ENCODE measurements at regions not wholly inside any gene's neighbourhood (a gene's known extent, or its start where the extent isn't known, plus 50 kb on each side); places are given as distances from the start of the nearest gene placed in this dataset.

DNA sequence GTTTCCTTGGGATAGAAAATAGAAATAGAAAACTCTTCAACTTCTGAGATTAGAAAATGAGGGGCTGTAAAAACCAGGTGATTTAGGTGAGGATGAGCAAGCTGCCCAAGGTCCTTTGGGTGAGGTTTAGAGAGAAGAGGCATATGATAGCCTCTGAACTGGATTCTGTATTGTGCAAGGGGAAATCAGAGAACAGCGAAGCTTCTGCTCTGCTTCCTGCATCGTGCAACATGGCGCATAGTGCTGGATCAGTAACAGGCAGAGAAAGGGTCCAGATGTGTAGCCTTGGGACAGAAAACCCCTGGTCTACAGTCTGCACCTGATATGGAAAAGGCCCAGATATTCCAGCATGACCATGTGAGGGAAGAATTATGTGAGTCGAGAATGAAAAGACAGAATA lies 121.7 kb downstream of the MBL2 start:
- no peak for DNase-seq (ENCODE audit: low spot score)

DNA sequence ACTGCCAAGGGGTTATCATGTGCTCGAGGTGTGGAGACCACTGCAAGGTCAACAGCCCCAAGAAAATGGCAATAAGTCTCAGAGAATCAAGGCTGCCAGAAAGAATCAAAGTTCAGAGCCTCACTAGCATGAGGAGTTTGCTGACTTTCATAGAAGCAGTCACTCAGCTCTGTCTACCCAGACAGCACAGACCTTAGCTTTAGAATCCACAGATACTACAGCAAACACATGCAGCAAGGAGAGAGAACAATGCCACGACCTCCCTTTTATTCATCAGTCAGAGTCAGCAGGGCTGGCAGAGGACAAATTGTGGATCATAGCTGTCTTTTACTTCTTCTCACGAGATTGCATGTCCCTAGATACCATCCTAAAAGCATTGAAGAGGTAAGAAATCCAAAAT lies 121.3 kb downstream of the MBL2 start:
- no peak for DNase-seq (ENCODE audit: low spot score)

DNA sequence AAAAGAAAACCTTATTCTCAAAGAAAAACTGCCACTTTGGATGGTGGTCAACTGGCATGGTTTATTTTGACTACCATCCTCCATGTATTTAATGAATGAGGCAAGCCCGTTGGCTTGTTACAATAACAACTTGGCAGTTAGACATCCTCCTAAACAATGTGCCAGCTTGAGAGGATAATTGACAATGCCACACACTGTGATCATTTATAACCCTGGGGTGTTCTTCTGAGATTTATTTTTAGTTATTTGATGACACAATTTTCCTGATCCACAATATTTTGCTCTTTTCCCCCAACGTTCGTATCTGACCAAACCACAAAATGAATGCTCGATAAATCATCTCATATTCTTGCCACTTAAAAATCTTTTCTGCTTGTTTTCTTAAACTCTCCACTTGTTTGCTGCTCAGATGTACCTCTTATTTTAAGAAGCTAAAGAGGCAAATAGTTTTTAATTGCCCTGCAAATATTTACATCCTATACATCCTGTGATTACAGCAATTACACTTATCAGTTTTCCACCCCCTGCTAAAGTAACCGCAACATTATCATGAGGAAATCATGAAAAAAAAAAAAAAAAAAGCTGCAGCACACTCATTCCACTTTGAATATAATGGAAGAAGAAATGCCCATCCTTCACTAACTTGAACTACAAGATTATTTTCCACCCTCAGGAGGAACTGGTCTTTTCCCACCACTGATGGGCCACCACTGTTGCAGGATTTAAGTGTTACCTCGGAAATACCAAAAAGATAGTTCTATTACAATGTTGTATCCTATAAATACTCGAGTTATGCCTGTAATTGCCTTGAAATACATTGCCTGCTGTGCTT lies 119.9 kb downstream of the MBL2 start:
- DNase-seq (ENCODE audit: low spot score): no peak

DNA sequence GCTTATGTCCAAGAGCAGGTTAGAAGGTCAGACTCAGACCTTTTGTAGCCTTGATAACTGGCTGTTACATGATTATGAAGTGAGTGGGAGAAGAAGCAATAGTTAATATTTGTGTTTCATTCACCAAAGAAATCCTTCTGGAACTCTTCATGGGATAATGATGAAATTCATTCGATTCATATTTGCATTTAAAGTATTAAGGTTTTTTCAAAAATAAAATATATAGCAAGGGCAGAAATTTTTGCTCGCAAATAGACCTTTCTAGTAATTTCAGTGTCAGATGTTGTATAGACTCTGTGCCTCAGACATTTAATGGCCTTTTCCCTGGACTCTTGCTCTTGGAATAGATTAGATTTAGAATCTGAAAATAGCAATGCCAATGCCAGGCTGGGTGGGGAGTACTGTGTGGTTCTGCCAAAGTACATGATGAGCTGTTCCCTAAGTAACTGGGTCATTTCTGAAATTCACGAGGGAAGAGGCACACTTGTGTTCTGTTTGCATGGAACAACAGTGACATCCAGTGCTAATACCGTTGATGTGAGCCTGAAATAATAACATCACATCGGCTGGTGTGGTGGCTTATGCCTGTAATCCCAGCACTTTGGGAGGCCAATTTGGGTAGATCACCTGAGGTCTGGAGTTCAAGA lies 119.2 kb downstream of the MBL2 start:
- no peak for DNase-seq (ENCODE audit: low spot score)

DNA sequence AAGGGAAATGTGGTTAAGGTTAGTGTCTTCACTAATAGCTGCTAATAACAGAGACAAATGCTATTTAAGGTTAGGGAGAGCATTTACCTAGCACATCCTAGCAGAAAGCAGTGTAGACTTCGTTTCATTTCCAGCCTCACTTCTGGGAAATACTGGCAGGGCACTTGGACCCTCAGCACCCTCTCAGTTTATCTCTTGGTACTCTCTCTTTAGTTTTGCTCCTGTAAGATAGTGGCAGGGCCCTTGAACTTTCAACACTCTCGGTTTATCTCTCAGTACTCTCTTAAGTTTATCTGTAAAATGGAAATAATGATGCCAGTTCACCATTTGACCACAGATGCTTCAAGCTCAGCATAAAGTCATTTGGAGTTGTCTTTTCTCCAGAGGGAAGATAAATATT lies 118.4 kb downstream of the MBL2 start:
- DNase-seq (ENCODE audit: low spot score): no peak

DNA sequence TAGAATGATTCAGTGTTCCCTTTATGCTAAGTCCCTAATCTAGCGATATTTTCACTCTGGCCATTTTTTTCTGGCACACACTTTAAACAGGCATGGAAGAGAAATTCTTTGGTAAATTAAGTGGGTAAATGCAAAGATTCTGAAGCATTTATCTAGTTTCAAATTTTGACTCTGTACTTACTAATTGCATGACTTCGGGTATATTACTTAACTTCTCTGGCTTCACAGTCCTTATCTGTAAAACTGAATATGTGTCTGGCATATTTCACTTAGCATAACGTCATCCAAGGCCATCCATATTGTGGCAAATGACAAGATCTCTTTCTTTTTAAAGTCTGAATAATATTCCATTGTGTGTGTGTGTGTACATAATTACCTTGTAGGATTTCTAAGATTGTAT lies 114.5 kb downstream of the MBL2 start:
- no peak for DNase-seq (ENCODE audit: low spot score)

DNA sequence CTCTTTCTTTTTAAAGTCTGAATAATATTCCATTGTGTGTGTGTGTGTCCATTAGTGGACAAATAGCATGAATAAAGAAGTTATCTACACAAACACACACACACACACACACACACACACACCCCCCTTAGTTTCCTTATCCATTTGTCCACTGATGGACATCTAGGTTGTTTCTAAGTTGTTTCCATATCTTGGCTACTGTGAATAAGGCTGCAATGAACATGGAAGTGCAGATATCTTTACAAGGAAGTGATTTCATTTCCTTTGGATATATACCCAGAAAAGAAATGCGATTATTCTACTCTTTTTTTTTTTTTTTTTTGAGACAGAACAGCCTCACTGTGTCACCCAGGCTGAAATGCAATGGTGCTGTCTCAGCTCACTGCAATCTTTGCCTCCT lies 113.5 kb downstream of the MBL2 start:
- no peak for DNase-seq (ENCODE audit: low spot score)

DNA sequence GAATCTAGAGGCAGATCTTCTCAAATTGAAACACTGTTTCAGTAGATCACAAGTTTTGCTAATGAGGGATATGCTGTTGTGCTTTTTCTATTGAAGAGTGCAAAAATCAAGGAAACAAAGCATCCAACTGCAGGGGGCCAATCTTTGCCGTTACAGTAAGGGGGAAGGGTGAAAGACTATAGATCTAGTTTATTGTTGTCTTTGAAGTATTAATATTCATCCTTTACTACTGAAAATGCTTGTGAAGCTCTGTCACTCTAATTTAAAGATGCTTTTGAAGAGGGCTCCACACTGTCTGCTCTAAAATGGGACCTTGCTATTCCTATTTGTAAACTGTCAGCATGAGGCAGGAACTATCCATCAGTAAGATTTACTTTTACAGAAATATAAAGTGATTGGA lies 110.3 kb downstream of the MBL2 start:
- no peak for DNase-seq (ENCODE audit: low spot score)

DNA sequence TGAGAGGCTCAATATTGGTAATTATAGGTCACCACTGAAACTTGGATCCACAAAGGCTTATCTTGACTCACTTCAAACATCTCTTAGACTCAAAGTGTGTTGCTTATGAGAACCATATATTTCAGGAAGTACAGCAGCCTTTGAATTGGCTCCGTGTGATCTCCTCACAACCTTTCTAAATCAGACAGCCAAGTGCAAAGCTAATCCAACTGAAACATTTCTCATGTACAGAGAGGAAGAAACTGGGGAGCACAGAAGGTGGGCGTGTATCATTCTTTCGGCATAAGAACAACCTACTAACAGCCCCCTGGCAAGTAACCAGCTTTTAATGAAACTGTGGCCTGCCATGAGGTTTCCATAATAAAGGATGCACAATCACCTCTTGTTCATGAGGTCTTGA lies 109.4 kb downstream of the MBL2 start:
- DNase-seq (ENCODE audit: low spot score): no peak

DNA sequence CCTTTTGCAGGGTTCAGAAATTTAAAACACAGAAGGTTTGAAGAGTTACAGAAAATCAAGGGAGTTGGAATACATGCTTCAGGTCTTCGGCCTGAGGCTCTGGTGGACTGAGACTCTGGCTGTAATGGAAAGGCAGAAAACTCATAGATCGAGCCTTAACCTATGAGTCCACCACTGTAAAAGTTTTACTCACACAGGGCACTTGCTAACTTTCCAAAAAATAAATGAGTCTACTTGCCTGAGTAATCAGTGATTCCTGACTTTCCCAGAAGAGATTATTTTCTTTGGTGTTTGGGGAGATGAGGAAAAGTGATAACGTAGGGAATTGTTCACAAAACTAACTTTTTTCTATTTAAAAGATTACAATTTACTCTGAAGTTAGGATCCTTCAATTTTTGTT lies 108.0 kb downstream of the MBL2 start:
- no peak for DNase-seq (ENCODE audit: low spot score)

DNA sequence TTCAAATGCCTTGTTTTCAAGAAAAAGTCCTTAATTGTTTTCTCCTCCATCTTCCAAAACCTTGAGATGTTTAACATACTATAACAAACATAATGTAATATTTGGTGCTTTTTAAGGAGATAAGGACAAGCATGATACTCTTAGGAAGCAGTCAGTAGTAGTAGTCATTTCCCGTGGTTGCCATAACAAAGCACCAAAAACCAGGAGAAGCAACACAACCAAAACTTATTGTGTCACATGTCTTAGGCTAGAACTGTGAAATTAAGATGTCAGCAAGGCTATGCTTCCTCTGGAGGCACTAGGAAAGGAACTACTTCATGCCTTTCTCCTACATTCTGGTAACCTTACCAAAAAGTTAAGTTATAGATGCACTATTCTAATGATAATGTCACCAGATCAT lies 106.8 kb downstream of the MBL2 start:
- no peak for DNase-seq (ENCODE audit: low spot score)

DNA sequence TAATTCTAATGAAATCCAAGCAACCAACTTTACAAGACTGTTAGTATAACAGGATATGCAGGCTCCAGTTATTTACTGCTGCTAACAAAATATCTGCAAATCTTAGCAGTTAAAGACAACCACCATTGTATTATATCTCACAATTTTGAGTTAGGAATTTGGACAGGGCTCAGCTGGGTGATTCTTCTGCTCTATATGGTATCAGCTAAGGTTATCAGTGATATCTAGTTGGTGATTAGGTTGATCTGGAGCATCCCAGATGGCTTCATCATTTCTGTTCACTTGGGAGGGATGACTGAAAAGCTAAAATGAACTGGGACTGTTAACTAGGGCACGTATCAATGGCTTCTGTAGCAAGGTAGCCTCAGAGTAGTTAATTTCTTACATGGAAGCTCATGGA lies 105.7 kb downstream of the MBL2 start:
- no peak for DNase-seq (ENCODE audit: low spot score)

DNA sequence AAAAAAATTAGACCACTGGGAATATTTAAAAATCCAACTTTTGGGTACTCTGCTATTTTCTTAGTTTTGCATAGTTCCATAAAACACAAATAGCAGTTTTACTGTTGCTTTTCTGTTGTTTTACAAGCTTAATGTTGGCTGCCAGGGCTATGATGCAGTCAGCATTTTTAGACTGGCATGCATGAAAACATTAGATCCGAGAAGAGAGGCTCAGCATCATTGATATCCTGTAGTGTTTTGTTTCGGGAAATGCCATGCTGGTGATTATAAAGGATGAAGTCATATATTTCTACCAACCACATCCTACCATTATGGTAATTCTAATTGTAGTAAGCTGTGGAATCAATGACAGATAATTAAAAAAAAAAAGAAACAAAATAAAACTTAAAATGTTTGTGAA lies 104.6 kb downstream of the MBL2 start:
- DNase-seq (ENCODE audit: low spot score): no peak

DNA sequence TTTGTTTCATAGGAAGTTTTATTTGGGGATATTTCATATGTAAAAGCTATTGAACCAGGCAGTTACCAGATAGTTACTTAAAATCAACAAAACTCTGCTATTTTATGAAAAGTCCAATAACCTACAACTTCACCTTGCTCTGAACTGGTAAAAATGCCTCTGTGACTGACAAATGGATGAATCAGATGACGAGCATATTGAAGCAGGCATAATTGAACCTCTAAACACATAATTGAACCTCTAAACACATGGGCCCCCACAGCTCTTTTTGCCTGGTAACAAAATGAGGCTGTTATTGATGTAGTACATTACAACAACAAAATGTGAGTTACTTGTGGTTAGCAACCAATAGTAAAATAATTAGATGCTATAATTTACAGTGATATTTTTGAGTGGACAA lies 99.7 kb downstream of the MBL2 start:
- DNase-seq (ENCODE audit: low spot score): no peak

DNA sequence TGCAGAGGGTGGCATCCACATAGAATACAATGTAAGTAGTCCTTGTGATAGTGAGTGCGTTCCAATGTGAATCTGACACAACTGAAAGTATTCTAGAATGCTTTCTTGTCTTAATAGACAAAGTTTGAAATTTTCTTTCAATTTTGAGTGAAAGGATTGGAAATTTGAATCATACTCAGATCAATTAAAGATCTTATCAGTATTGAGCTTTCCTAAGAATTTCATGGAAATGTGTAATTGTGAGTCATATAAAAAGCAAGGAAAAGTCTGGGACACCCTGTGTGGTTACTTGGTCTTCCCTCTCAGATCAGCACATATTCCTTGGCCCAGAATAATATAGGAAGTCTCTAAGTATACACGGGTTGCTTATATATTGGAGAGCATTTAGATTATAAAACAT lies 99.1 kb downstream of the MBL2 start:
- DNase-seq (ENCODE audit: low spot score): no peak

DNA sequence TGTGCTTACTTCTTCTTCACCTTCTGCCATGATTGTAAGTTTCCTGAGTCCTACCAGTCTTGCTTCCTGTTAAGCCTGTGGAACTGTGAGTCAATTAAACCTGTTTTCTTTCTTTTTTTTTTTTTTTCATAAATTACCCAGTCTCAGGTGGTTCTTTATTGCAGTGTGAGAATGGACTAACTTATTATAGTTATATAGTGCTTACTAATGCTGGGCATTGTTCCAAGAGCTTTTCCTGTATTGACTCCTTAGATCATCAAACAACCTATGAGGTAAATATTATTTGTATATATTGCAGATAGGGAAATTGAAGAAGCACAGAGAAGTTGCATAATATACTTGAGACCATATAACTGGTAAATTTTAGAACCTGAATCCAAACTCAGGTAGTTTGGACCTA lies 98.1 kb downstream of the MBL2 start:
- DNase-seq (ENCODE audit: low spot score): no peak

DNA sequence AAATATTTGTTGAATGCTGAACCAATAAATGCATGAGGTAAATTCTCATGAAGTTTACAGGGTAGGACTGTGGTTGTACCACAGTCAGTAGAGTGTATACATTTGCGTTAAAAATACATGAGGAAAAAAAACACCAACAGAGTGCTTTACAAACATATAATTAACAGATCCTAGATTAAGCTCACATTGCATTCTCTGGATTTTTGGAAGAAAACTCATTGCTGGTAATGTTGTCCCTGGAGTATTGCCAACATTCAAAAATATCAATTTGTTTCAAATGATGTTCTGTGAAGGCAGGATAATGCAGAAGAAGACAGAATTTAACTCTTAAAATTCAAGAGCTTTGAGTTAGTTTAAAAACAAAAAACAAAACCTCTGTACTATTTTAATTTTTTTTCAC lies 95.5 kb downstream of the MBL2 start:
- no peak for DNase-seq (ENCODE audit: low spot score)

DNA sequence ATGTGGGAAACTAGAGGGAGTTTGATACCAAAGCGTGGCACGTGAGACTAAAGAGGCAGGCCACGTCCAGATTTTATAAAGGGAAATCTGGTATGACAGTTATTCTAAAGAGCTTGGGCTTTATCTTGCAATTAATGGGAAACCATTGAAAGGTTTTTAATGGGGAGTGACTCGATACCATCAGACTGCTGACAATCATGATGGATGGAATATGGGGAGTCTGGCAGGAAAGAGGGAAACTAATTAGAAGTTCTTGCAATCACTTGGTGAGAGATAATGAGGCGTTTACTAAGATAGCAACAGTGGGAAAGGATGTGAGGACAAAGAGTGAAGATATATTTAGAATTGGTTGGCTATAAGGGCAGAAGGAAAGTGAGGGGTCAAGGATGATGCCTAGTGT lies 94.0 kb downstream of the MBL2 start:
- DNase-seq (ENCODE audit: low spot score): no peak

DNA sequence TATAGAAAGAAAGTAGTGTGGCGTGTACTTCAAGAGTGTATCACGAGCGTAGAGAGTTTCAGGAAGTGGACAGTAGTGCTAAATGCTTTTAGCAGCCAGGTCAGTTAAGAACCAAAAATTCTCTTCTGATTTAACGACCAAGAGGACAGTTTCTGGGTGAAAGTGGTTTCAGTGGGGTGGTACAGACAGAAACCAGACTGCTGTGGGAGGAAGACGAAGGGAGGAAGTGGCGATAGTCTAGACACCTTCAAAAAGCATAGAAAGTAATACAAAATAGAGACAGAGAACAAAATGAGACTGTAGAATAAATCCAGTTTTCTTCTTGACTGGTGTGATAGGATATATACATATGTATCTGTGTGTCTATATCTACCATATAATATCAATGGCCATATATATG lies 93.5 kb downstream of the MBL2 start:
- no peak for DNase-seq (ENCODE audit: low spot score)

DNA sequence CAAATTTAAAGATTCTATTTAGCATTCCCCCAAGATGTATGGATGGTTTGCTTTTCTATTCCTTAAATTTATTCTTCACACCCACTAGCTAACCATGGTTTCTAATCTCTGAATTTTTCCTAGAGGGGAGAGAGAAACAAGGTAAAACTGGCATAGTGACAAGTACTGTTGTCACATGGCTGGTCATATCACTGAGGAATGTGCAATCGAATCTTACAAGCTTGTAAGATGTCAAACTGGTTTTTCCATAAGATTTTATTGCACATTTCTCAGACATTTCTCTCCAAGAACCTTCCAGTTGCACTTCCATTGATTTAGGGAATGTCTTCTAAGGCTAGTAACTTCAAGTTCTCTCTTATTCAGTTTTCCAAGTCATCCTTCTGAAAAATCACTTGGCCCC lies 89.8 kb downstream of the MBL2 start:
- DNase-seq (ENCODE audit: low spot score): no peak

DNA sequence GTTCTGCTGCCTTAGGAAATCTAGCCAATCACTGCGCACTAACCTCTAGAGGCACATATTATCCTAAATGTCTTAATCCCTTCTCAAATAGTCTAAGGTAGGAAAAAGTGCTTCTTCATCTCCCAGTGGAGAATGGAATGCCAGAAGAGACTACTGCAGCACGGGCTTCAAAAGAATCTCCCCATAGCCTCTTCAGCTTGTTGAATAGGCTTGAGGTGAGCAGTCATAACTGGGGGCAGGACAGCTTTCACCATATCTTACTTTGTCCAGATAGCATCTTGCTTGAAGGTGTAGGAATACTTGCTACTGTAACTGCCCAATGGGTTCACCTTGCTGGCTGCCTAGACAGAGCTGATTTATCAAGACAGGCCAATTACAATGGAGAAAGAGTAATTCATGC lies 88.8 kb downstream of the MBL2 start:
- no peak for DNase-seq (ENCODE audit: low spot score)

DNA sequence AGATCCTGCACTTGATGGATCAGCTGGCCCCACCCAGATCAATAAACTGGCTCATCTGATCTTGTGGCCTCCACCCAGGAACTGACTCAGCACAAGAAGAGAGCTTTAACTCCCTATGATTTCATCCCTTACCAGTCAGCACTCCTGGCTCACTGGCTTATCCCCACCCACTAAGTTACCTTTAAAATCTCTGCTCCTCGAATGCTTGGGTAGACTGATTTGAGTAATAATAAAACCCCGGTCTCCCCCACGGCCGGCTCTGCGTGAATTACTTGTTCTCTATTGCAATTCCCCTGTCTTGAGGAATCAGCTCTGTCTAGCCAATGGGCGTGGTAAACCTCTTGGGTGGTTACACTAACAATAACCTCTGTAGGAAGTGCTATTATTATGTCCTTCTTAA lies 83.7 kb downstream of the MBL2 start:
- peak; percentile 26 for DNase-seq (ENCODE audit: low spot score)

DNA sequence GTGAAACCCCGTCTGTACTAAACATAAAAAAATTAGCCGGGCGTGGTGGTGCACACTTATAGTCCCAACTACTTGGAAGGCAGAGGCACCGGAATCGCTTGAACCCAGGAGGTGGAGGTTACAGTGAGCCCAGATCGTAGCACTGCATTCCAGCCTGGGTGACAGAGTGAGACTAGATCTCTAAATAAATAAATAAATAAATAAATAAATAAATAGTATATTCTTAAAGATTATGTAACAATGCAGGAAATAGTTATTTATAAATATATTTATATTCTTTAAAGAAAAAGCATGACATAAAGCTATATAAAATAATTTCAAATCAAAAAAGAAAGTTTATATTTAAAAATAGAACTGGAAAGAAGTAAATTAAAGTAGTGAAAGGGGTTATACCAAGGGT lies 76.4 kb downstream of the MBL2 start:
- no peak for DNase-seq (ENCODE audit: low spot score)

DNA sequence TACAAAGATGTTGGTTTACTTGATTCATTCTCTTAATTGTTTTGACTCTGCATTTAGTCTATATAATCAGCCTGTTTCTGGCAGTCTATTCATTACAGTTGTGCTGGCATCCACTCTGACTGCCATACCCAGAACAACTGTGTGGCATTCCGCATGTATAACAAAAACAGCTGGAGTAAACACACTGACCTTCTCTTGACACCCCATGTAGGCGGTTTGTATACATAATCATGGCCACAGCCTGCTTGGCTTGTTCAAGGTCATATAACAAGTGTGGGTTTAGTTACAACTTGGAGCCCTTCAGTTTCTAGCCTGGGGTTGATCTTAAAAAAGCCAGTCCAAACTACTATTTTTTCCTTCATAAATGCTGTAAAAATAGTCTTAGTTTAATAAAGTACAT lies 70.9 kb downstream of the MBL2 start:
- no peak for DNase-seq (ENCODE audit: low spot score)
